ENCODE measurements at regions not wholly inside any gene's neighbourhood (a gene's known extent, or its start where the extent isn't known, plus 50 kb on each side); places are given as distances from the start of the nearest gene placed in this dataset.

- no peak for DNase-seq (ENCODE audit: low spot score)
- intact Hi-C loops (cut with DNase I), result no loop called here
Observed at GRCh38 chr4:89561048-89561447, 253.4 kb upstream of the GPRIN3 start.

DNA sequence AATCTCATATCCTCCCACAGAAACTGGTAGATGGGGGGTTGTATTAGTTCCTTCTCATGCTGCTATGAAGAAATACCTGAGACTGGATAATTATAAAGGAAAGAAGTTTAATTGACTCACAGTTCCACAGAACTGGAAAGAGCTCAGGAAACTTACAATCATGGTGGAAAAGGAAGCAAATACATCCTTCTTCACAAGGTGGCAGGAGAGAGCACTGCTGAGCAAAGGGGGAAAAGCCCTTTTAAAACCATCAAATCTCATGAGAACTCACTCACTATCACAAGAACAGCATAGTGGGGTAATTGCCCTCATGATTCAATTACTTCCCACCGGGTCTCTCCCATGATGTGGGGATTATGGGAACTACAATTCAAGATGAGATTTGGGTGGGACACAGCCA is 250.5 kb upstream of the GPRIN3 start:
- intact Hi-C loops (cut with DNase I), result no loop called here
- DNase-seq (ENCODE audit: low spot score), result no peak

DNA sequence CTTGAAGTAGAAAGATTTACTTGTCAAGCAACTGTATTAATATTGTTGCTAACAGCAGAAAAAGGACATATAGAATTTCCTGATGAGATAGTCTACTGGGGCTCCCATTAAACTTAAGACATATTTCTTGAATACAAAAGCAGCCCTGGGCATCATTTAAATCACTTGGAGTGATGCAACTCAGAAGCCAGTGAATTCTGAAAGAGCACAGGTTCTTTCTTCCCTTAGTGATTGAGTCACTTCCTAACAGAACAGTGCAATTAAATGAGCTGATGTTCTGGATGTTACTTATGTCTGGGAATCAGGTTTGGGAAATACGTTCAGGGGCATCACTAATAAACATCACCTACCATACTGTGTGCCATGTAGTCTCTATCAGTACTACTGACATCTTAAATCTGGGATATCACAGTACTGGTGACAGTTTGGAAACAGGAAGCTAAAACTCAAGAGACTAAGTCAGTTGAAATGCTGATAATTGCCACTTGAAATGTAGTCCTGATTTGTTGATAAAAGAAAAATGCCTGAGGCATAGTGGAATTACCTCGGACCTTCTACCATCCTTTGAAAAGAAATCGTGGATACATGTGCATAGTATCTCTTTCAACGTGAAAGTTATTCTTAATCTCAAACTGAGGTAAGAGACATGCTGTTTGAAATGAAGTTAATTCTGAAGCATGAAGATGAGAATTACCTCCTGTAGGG is 249.2 kb upstream of the GPRIN3 start:
- intact Hi-C loops (cut with DNase I), result no loop called here
- DNase-seq (ENCODE audit: low spot score), result no peak

DNA sequence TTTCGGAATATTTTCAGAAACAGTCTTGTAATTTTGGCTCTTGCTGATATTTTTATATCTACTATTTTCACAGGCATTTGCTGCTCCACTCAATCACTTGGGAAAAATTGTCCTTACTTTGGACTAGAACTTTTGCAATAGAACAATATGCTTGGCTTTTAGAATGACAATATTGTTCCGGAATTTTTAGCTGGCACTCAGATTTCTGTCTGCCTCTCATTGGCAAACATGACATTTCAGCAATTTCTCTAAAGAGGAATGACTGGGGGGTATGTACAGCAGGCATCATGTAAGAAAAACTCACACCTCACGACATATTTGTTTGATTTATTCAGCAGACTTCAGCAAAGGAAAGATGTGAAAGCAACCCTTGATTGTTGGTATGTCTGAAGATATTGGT is 243.6 kb upstream of the GPRIN3 start:
- DNase-seq (ENCODE audit: low spot score), result no peak

GRCh38 chr4:89549907-89550306 is 242.3 kb upstream of the GPRIN3 start:
- DNase-seq (ENCODE audit: low spot score), result no peak
- intact Hi-C loops (cut with DNase I), result loop anchor here in 1 of 2 donors (10.0 kb wide), 1 partner anchor 1765 kb away; no protein-coding TSS in a partner anchor

More for the DNA sequence above, 243.6 kb upstream of the GPRIN3 start:
- intact Hi-C loops (cut with DNase I), result no loop called here

DNA sequence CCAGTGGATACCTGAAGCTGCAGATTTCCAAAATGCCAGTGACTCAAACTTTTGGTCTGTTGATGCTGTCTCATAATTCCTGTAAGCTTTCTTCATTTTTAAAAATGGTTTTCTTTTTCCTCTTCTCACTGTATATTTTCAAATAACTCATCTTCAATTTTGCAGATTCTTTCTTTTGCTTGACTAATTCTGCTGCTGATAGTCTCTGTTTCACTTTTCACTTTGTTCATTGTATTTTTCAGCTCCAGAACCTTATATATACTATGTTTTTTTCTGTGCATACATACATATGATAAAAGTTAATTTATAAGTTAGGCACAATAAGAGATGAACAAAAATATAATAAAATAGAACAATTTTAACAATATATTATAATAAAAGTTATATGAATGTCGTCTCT is 237.7 kb upstream of the GPRIN3 start:
- no peak for DNase-seq (ENCODE audit: low spot score)
- intact Hi-C loops (cut with DNase I), result loop anchor here in 1 of 2 donors (10.0 kb wide), 1 partner anchor 1761 kb away; no protein-coding TSS in a partner anchor

DNA sequence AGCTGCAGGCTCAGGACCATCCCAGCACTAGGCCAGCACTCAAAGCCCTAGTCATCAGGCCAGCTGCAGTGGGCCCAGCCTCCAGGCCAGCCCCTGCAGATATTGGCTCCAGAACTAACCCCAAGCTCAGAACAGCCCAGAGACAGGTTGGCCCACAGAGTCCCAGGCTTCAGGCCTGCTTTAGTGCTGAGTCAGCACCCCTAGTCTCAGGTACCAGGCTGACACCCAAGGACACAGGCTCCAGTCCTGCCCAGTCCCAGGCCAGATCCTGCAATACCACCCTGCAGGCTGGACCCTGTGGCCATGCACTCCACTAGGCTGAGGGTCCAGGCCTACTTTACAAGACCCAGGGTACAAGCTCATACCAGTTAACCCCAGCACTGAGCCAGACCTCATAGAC is 234.4 kb upstream of the GPRIN3 start:
- no peak for DNase-seq (ENCODE audit: low spot score)
- intact Hi-C loops (cut with DNase I), result loop anchor here in 1 of 2 donors (10.0 kb wide), 1 partner anchor 1757 kb away; no protein-coding TSS in a partner anchor

DNA sequence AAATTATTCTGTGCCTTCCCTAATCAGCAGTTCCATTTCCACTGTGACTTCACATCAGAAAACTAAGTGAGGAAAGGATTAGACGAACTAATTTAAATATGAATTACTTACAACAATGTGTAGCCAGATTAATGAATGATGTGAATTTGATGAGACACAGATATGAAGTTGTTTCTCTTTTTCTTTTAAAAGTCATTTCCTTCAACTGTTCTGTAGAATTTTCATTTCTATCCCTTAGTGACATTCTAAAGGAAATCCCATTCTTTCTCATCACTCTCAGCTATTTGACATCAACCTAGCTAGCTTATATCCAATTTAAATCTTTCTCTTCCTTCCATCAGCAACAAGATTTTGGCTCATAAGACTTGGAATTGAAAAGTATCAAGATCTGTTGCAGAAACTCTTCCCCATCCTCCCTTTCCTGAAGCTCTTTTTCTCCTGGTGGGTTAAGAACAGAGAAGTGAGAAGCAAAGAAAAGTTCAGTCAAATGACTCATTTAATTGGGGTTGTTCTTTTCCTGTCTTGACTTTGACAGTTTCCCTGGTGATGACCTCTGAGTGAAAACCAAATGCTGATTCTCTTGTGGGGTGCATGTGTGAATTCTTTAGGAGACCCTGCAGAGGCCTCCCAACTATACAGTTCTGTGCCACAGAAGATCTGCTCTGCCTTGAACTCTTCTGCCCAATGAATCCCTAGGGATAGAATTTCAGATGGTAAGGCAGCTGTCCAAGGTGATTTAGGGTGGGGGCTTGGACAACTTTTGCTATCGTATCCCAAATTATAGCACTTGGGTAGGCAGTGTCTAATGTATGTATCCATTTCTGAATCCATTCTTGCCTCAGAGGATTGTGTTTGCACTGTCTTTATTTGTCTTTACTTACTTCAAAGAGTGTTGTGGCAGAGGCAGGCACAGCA is 232.5 kb upstream of the GPRIN3 start:
- intact Hi-C loops (cut with DNase I), result loop anchor here in 1 of 2 donors (10.0 kb wide), 1 partner anchor 1755 kb away; no protein-coding TSS in a partner anchor

GRCh38 chr4:89539374-89539773 is 231.8 kb upstream of the GPRIN3 start:
- no peak for DNase-seq (ENCODE audit: low spot score)
- intact Hi-C loops (cut with DNase I), result no loop called here

More for the DNA sequence above, 232.5 kb upstream of the GPRIN3 start:
- DNase-seq (ENCODE audit: low spot score), result no peak

GRCh38 chr4:89538886-89539285 is 231.3 kb upstream of the GPRIN3 start:
- intact Hi-C loops (cut with DNase I), result no loop called here

DNA sequence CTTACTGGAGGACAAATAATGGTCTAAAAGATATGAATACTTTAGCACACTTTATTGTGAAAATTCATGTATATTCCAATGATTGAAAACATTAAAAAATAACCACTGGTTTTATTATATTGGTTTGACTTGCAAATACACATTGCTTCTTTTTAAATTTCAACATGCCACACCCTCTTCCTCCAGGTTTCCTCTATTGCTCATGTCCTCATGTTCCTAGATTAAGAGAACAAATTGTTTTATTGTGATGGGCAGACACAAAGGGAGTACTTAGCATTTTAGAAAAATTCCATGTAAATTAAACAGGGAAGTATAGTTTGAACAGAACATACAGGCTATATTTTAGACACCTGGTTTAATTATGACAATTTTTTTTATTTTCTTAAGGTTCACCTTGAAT is 230.6 kb upstream of the GPRIN3 start:
- intact Hi-C loops (cut with DNase I), result no loop called here

More at GRCh38 chr4:89538886-89539285, 231.3 kb upstream of the GPRIN3 start:
- no peak for DNase-seq (ENCODE audit: low spot score)

DNA sequence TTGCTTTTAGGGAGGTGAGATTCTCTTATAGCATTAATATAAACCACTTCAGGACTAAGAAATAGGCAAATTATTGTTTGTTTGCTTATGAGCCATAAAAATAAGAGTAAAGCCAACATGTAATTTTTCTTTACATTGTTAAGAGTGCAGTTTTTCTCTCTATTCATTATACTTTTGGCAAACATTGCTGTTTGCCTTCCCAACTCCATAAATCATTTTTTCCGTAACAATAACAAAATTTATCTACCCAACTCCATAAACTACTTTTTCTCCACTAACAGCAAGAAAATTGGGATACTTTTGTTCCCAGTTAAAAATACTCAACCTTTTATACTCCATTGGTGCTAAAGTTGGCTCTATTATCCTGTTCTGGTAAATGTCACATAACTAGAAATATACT is 229.7 kb upstream of the GPRIN3 start:
- DNase-seq (ENCODE audit: low spot score), result no peak

More for the DNA sequence above, 230.6 kb upstream of the GPRIN3 start:
- no peak for DNase-seq (ENCODE audit: low spot score)

GRCh38 chr4:89535251-89535650 is 227.7 kb upstream of the GPRIN3 start:
- no peak for DNase-seq (ENCODE audit: low spot score)
- intact Hi-C loops (cut with DNase I), result no loop called here

More for the DNA sequence above, 229.7 kb upstream of the GPRIN3 start:
- intact Hi-C loops (cut with DNase I), result no loop called here

GRCh38 chr4:89534356-89534755 is 226.8 kb upstream of the GPRIN3 start:
- no peak for DNase-seq (ENCODE audit: low spot score)

DNA sequence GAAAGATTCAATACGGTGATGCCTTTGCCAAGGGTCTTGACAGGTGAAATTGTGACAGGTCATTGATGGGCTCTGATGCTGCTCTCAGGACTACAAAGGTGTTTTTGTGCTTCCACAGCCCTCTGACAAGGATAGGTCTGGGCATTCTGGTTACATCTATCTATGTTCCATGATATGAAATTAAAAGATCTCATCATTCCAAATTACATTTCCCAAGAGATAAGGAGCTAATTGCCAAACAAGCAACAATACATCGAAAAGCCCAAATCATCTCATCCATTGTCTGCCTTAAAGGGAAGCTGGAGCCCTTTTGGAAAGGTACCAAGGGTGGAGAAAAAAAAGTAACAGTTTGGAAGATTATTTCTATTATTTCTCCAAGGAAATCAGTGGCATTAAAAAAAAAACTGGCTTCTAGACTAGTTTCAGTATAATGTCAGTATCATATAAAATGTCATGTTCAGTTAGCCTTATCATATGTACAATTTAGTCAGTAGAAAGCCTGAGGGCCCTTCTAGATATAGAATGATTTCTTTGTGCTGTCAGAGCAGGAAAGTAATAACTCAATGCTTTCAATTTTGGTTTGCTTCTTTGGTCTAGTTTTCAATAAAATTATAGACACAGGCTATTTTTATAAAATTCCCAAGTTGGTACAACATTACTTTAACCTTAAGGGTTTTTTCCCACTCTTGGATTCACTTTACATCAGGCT is 224.5 kb upstream of the GPRIN3 start:
- no peak for DNase-seq (ENCODE audit: low spot score)
- intact Hi-C loops (cut with DNase I), result no loop called here

More at GRCh38 chr4:89534356-89534755, 226.8 kb upstream of the GPRIN3 start:
- intact Hi-C loops (cut with DNase I), result no loop called here

- intact Hi-C loops (cut with DNase I), result no loop called here
- DNase-seq (ENCODE audit: low spot score), result no peak
Observed at GRCh38 chr4:89528526-89529133, 221.0 kb upstream of the GPRIN3 start.

DNA sequence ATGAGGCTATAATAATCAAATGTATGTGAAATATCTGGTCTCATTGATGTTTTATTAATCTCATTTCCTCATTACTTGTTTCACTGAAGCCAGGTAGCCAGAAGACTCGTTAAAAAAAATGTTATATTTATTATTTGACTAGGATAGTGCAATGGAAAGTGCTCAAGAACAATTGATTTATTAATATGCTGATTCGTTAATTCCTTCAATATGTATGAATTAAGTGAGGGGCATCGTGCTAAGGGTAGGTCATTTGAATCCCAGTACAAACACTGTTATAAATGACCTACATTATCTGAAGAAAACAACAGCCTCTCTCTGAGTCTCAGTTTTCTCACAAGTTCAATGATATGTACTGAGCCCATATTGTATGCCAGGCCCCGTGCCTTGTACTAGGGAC is 214.2 kb upstream of the GPRIN3 start:
- intact Hi-C loops (cut with DNase I), result no loop called here
- DNase-seq (ENCODE audit: low spot score), result no peak

DNA sequence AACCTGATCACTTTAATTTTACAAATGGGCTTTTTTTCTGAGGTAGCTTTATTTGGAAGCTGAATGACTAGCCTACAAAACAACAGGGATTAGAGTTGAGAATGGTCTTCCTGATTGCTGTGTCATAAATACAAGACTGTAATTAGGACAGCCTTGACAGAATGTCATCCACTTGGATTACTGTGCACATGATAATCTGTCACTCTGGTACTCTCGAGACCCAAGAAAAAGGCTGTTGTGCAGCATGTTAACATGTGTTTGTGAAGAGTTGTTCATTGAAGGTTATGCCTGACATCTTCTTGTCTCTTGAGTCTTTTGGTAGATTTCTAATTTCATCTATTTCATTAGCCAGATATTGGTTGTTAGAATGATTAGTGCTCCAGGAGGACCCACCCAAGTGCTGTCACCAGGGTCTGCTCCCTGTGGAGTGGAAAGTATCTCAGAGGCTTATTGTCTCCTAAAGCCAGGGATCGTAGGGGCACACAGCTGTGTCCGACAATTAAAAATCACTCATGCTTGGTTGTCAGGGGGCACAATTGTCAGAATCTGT is 212.2 kb upstream of the GPRIN3 start:
- no peak for DNase-seq (ENCODE audit: low spot score)
- intact Hi-C loops (cut with DNase I), result no loop called here

GRCh38 chr4:89518259-89518658 is 210.7 kb upstream of the GPRIN3 start:
- DNase-seq (ENCODE audit: low spot score), result no peak
- intact Hi-C loops (cut with DNase I), result no loop called here
